OCI-LY1 (cell line): ENCODE measurements at regions not wholly inside any gene's neighbourhood (a gene's known extent, or its start where the extent isn't known, plus 50 kb on each side); places are given as distances from the start of the nearest gene placed in this dataset.

Experiments used
- H2AFZ ChIP-seq: fragments of 200-600 bp; sonication (generic), shearing (Covaris generic); 2 replicates; pipeline ENCODE4 v1.6.0; 2014; ENCODE audit warnings: antibody characterized with exemption, mild to moderate bottlenecking, low read length
- H3F3A ChIP-seq: fragments of 200-600 bp; sonication (generic), shearing (Covaris generic); 2 replicates; pipeline ENCODE4 v1.6.0; 2014; ENCODE audit warnings: mild to moderate bottlenecking, antibody characterized with exemption, low read length, moderate library complexity; ENCODE audit not compliant: insufficient read depth
- H3K27ac ChIP-seq: fragments of 200-600 bp; sonication (generic); 2 replicates; pipeline ENCODE4 v1.5.1; 2014; ENCODE audit warnings: low read length, mixed run types, mild to moderate bottlenecking, low read depth; ENCODE audit not compliant: poor library complexity, severe bottlenecking
- H3K27me3 ChIP-seq: fragments of 200-600 bp; sonication (generic); 2 replicates; pipeline ENCODE4 v1.6.0; 2014; ENCODE audit warnings: antibody characterized with exemption, mild to moderate bottlenecking, low read length, moderate library complexity; ENCODE audit not compliant: insufficient read depth
- H3K36me3 ChIP-seq: fragments of 200-600 bp; sonication (generic); 2 replicates; pipeline ENCODE4 v1.6.1; 2014; ENCODE audit warnings: mild to moderate bottlenecking, antibody characterized with exemption, low read length, moderate library complexity, mixed read lengths; ENCODE audit not compliant: insufficient read depth
- H3K4me1 ChIP-seq: fragments of 200-600 bp; sonication (generic); 2 replicates; pipeline ENCODE4 v1.5.1; 2014; ENCODE audit warnings: mild to moderate bottlenecking, low read length, moderate library complexity; ENCODE audit not compliant: insufficient read depth, severe bottlenecking
- H3K4me2 ChIP-seq: fragments of 200-600 bp; sonication (generic), shearing (Covaris generic); 2 replicates; pipeline ENCODE4 v1.6.1; 2014; ENCODE audit warnings: low read length
- H3K4me3 ChIP-seq: fragments of 200-600 bp; sonication (generic); 2 replicates; pipeline ENCODE4 v1.5.1; 2014; ENCODE audit warnings: low read length, low read depth, mild to moderate bottlenecking, mixed read lengths; ENCODE audit not compliant: poor library complexity, severe bottlenecking
- H3K79me2 ChIP-seq: fragments of 200-600 bp; shearing (Covaris generic); 2 replicates; pipeline ENCODE4 v1.6.1; 2016; ENCODE audit warnings: mixed run types, low read length, mixed read lengths; ENCODE audit not compliant: insufficient read depth
- H3K9ac ChIP-seq: fragments of 200-600 bp; sonication (generic), shearing (Covaris generic); 2 replicates; pipeline ENCODE4 v1.6.1; 2014; ENCODE audit warnings: mild to moderate bottlenecking, low read length, mixed read lengths
- H3K9me2 ChIP-seq: fragments of 200-600 bp; sonication (generic), shearing (Covaris generic); 2 replicates; pipeline ENCODE4 v1.6.1; 2014; ENCODE audit warnings: low read depth, mild to moderate bottlenecking, low read length, mixed read lengths
- H3K9me3 ChIP-seq: fragments of 200-600 bp; shearing (Covaris generic); 2 replicates; pipeline ENCODE4 v1.6.1; 2014; ENCODE audit warnings: low read length, mixed read lengths
- H4K20me1 ChIP-seq: fragments of 200-600 bp; sonication (generic), shearing (Covaris generic); 2 replicates; pipeline ENCODE4 v1.6.0; 2016; ENCODE audit warnings: mild to moderate bottlenecking, low read length; ENCODE audit not compliant: insufficient read depth
- EZH2 ChIP-seq: fragments of 200-600 bp; sonication (generic), shearing (Covaris generic); IDR thresholded peaks from 2 replicates; pipeline ENCODE4 v1.8.0; 2017; ENCODE audit warnings: borderline replicate concordance, mixed run types, mild to moderate bottlenecking, antibody characterized with exemption, low read length, moderate library complexity, mixed read lengths
- TF ChIP-seq, protein P1 (sequence below): fragments of 200-600 bp; sonication (generic), shearing (Covaris generic); IDR thresholded peaks from 2 replicates; pipeline ENCODE4 v1.5.1; 2017; ENCODE audit warnings: mild to moderate bottlenecking, antibody characterized with exemption, low read length, moderate library complexity, mixed read lengths

DNA sequence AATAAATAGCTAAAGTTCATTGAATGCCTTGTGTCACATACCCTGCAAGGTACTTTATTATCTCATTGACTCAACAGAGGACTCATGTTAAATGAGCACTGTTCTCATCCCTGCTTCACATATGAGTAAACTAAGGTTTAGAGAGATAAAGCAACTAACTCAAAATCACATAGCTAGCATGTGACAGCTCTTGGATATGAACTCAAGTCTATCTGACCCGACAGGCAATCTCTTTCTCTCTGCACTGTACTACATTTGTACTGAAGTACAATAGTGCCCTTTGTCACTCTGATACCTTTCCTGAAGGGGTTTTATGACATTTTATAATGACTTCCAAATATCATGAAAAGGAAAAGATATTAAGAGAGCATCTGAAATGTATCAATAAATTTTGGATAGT is 297.5 kb upstream of the UBE2E3 start:
- Histone ChIP-seq H3K4me1 (no peaks in the 10 kb centered on the region), H3K4me2 (no peak overlapping the region), H4K20me1 (no peaks in the 10 kb centered on the region), H3K36me3 (no peaks in the 10 kb centered on the region), H3K9ac (no peak overlapping the region), H3K4me3 (no peak overlapping the region), H3K9me3 (no peaks in the 10 kb centered on the region), H3F3A (no peaks in the 10 kb centered on the region), H3K27ac (no peak overlapping the region), H3K79me2 (no peaks in the 10 kb centered on the region), H3K27me3 (no peaks in the 10 kb centered on the region), H2AFZ (no peak overlapping the region), H3K9me2 (no peaks in the 10 kb centered on the region)
- TF ChIP-seq, protein P1, sequence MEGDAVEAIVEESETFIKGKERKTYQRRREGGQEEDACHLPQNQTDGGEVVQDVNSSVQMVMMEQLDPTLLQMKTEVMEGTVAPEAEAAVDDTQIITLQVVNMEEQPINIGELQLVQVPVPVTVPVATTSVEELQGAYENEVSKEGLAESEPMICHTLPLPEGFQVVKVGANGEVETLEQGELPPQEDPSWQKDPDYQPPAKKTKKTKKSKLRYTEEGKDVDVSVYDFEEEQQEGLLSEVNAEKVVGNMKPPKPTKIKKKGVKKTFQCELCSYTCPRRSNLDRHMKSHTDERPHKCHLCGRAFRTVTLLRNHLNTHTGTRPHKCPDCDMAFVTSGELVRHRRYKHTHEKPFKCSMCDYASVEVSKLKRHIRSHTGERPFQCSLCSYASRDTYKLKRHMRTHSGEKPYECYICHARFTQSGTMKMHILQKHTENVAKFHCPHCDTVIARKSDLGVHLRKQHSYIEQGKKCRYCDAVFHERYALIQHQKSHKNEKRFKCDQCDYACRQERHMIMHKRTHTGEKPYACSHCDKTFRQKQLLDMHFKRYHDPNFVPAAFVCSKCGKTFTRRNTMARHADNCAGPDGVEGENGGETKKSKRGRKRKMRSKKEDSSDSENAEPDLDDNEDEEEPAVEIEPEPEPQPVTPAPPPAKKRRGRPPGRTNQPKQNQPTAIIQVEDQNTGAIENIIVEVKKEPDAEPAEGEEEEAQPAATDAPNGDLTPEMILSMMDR = no peak
- no peak for TF ChIP-seq EZH2

- Histone ChIP-seq H3K9ac (no peak overlapping the region), H3K4me1 (no peaks in the 10 kb centered on the region), H2AFZ (no peak overlapping the region), H3K4me3 (no peak overlapping the region), H3K27me3 (no peaks in the 10 kb centered on the region), H4K20me1 (no peaks in the 10 kb centered on the region), H3K79me2 (no peaks in the 10 kb centered on the region), H3K27ac (no peak overlapping the region), H3F3A (no peaks in the 10 kb centered on the region), H3K9me2 (no peaks in the 10 kb centered on the region), H3K36me3 (no peaks in the 10 kb centered on the region), H3K4me2 (no peak overlapping the region), H3K9me3 (no peaks in the 10 kb centered on the region)
- TF ChIP-seq EZH2 = no peak
- TF ChIP-seq, protein P1 = no peak
Measured at GRCh38 chr2:180679693-180680092, 300.7 kb upstream of the UBE2E3 start.

- no peaks in the 10 kb centered on the region for H3K79me2 ChIP-seq
- H3K9me2 ChIP-seq = no peaks in the 10 kb centered on the region
- H3K4me3 ChIP-seq = no peak overlapping the region
- no peaks in the 10 kb centered on the region for H3K27me3 ChIP-seq
- no peaks in the 10 kb centered on the region for H3K4me1 ChIP-seq
- no peak overlapping the region for H3K27ac ChIP-seq
- H3K36me3 ChIP-seq = no peaks in the 10 kb centered on the region
- H3K4me2 ChIP-seq = no peak overlapping the region
- H3F3A ChIP-seq = no peaks in the 10 kb centered on the region
- no peaks in the 10 kb centered on the region for H4K20me1 ChIP-seq
- H2AFZ ChIP-seq = no peak overlapping the region
- TF ChIP-seq EZH2 = no peak
- TF ChIP-seq, protein P1 = no peak
- H3K9me3 ChIP-seq = no peaks in the 10 kb centered on the region
- H3K9ac ChIP-seq = no peak overlapping the region
Measured at GRCh38 chr2:180678625-180678972, 301.8 kb upstream of the UBE2E3 start.
